Hematopoietic multipotent progenitor cell treated with erythropoietin and hydrocortisone succinate and interleukin-3 and kit ligand, for 15 days (in vitro differentiated cells): ENCODE measurements at regions not wholly inside any gene's neighbourhood (a gene's known extent, or its start where the extent isn't known, plus 50 kb on each side); places are given as distances from the start of the nearest gene placed in this dataset.
"Not testable (repeated sequence)": the region's sequence is repeated elsewhere in the genome, so short reads cannot be mapped to it uniquely, and the experiment has no call there.

Source experiments
- DNase-seq: peaks from one replicate; pipeline ENCODE4 v3.0.0-alpha.2; 2015; ENCODE audit warnings: low spot score

GRCh38 chr10:105644978-105645377 is 1003.9 kb downstream of the SORCS3 start:
- no peak for DNase-seq

- no peak for DNase-seq
Measured at GRCh38 chr10:105644559-105644958, 1003.5 kb downstream of the SORCS3 start.

- no peak for DNase-seq
Measured at GRCh38 chr10:105644091-105644490, 1003.0 kb downstream of the SORCS3 start.

- DNase-seq: no peak
Measured at GRCh38 chr10:105643660-105644059, 1002.6 kb downstream of the SORCS3 start.

GRCh38 chr10:105634281-105634680 is 993.2 kb downstream of the SORCS3 start:
- DNase-seq: no peak

- no peak for DNase-seq
Measured at GRCh38 chr10:105615715-105616365, 974.8 kb downstream of the SORCS3 start.

GRCh38 chr10:105611244-105611798 is 970.2 kb downstream of the SORCS3 start:
- DNase-seq: no peak

GRCh38 chr10:105609451-105609850 is 968.4 kb downstream of the SORCS3 start:
- no peak for DNase-seq

GRCh38 chr10:105605918-105606317 is 964.8 kb downstream of the SORCS3 start:
- DNase-seq: no peak

GRCh38 chr10:105605104-105605503 is 964.0 kb downstream of the SORCS3 start:
- no peak for DNase-seq

- DNase-seq: no peak
Measured at GRCh38 chr10:105598207-105598606, 957.1 kb downstream of the SORCS3 start.

GRCh38 chr10:105597312-105597711 is 956.2 kb downstream of the SORCS3 start:
- no peak for DNase-seq

- no peak for DNase-seq
Measured at GRCh38 chr10:105596749-105597148, 955.7 kb downstream of the SORCS3 start.

- DNase-seq: no peak
Measured at GRCh38 chr10:105594296-105594695, 953.2 kb downstream of the SORCS3 start.

GRCh38 chr10:105592468-105592867 is 951.4 kb downstream of the SORCS3 start:
- DNase-seq: no peak

GRCh38 chr10:105586451-105587098 is 945.5 kb downstream of the SORCS3 start:
- DNase-seq: no peak

GRCh38 chr10:105585753-105586152 is 944.7 kb downstream of the SORCS3 start:
- no peak for DNase-seq

- DNase-seq: no peak
Measured at GRCh38 chr10:105585171-105585570, 944.1 kb downstream of the SORCS3 start.

GRCh38 chr10:105579112-105579511 is 938.0 kb downstream of the SORCS3 start:
- no peak for DNase-seq

GRCh38 chr10:105577865-105578607 is 936.9 kb downstream of the SORCS3 start:
- no peak for DNase-seq

- DNase-seq: no peak
Measured at GRCh38 chr10:105559333-105560097, 918.4 kb downstream of the SORCS3 start.

- DNase-seq: not testable (repeated sequence)
Measured at GRCh38 chr10:105550453-105550852, 909.4 kb downstream of the SORCS3 start.
